Left ventricle myocardium inferior (tissue), 1 donor: ENCODE measurements at regions not wholly inside any gene's neighbourhood (a gene's known extent, or its start where the extent isn't known, plus 50 kb on each side); places are given as distances from the start of the nearest gene placed in this dataset.

ENCODE experiments used
- DNase-seq: peaks from one replicate; pipeline ENCODE4 v3.0.0-alpha.2; 2020
- H3K27ac ChIP-seq: fragments of 200-600 bp; replicated peaks from 2 replicates; pipeline ENCODE4 v1.8.0; 2021
- H3K27me3 ChIP-seq: fragments of 200-600 bp; 2 replicates; pipeline ENCODE4 v1.8.0; 2021; ENCODE audit warnings: low read depth
- H3K36me3 ChIP-seq: fragments of 200-600 bp; 2 replicates; pipeline ENCODE4 v1.8.0; 2021
- H3K4me1 ChIP-seq: fragments of 200-600 bp; 2 replicates; pipeline ENCODE4 v1.8.0; 2021
- H3K4me3 ChIP-seq: fragments of 200-600 bp; 2 replicates; pipeline ENCODE4 v1.8.0; 2021; ENCODE audit warnings: mild to moderate bottlenecking, moderate library complexity
- H3K9me3 ChIP-seq: fragments of 200-600 bp; replicated peaks from 2 replicates; pipeline ENCODE4 v1.8.0; 2021
- CTCF ChIP-seq: fragments of 200-600 bp; IDR thresholded peaks from 2 replicates; pipeline ENCODE4 v1.8.0; 2021; ENCODE audit warnings: antibody characterized with exemption, mild to moderate bottlenecking, borderline replicate concordance
- intact Hi-C: fragments of 100-400 bp; cut with micrococcal nuclease; formaldehyde crosslinking; loops from one replicate; pipeline ENCODE4 v1.11.0; 2022
- donor health status: DM: no; HTN: yes; CAD: no; lungs with severe emphysema.

GRCh38 chr20:39258253-39258652 is 296.1 kb downstream of the DHX35 start:
- Histone ChIP-seq H3K36me3 (no peaks in the 10 kb centered on the region), H3K27me3 (peaks cover 22% of the 10 kb centered on the region), H3K4me3 (no peak overlapping the region), H3K27ac (no peak overlapping the region), H3K4me1 (no peaks in the 10 kb centered on the region), H3K9me3 (no peaks in the 10 kb centered on the region)
- TF ChIP-seq CTCF, result no peak
- no peak for DNase-seq
- intact Hi-C loops, result no loop called here

- Histone ChIP-seq H3K9me3 (no peaks in the 10 kb centered on the region), H3K27ac (no peak overlapping the region), H3K4me3 (no peak overlapping the region), H3K27me3 (peaks cover 6% of the 10 kb centered on the region), H3K4me1 (no peaks in the 10 kb centered on the region), H3K36me3 (no peaks in the 10 kb centered on the region)
- intact Hi-C loops, result no loop called here
- no peak for TF ChIP-seq CTCF
- no peak for DNase-seq
Measured at GRCh38 chr20:39253051-39253755, 291.1 kb downstream of the DHX35 start.

GRCh38 chr20:39252035-39252434 is 289.9 kb downstream of the DHX35 start:
- DNase-seq, result no peak
- no peak for TF ChIP-seq CTCF

GRCh38 chr20:39249798-39250197 is 287.7 kb downstream of the DHX35 start:
- Histone ChIP-seq H3K4me3 (no peak overlapping the region), H3K27me3 (peaks cover 16% of the 10 kb centered on the region), H3K27ac (no peak overlapping the region), H3K4me1 (no peaks in the 10 kb centered on the region), H3K36me3 (no peaks in the 10 kb centered on the region), H3K9me3 (no peaks in the 10 kb centered on the region)
- no peak for DNase-seq
- no peak for TF ChIP-seq CTCF
- intact Hi-C loops, result no loop called here

More at GRCh38 chr20:39252035-39252434, 289.9 kb downstream of the DHX35 start:
- H3K27me3 ChIP-seq, result no peaks in the 10 kb centered on the region
- H3K36me3 ChIP-seq, result no peaks in the 10 kb centered on the region
- no peaks in the 10 kb centered on the region for H3K4me1 ChIP-seq
- H3K27ac ChIP-seq, result no peak overlapping the region
- no peak overlapping the region for H3K4me3 ChIP-seq
- intact Hi-C loops, result no loop called here
- H3K9me3 ChIP-seq, result no peaks in the 10 kb centered on the region

- Histone ChIP-seq H3K4me1 (no peaks in the 10 kb centered on the region), H3K4me3 (no peak overlapping the region), H3K36me3 (no peaks in the 10 kb centered on the region), H3K27me3 (peaks cover 21% of the 10 kb centered on the region), H3K27ac (no peak overlapping the region), H3K9me3 (no peaks in the 10 kb centered on the region)
- intact Hi-C loops, result no loop called here
- no peak for TF ChIP-seq CTCF
- DNase-seq, result no peak
Measured at GRCh38 chr20:39248862-39249485, 286.8 kb downstream of the DHX35 start.
